Neural cell (in vitro differentiated cells): ENCODE measurements at regions not wholly inside any gene's neighbourhood (a gene's known extent, or its start where the extent isn't known, plus 50 kb on each side); places are given as distances from the start of the nearest gene placed in this dataset.
A peak's percentile ranks its signal among the peaks of the same experiment; 100 is the strongest.

ENCODE experiments used
- H2AFZ ChIP-seq: fragments of 200-600, 300-800 bp; sonication (generic), shearing (Covaris generic); 2 replicates; pipeline ENCODE4 v1.6.0; 2014; ENCODE audit warnings: low read depth, mild to moderate bottlenecking, antibody characterized with exemption, low read length, moderate library complexity
- H3F3A ChIP-seq: fragments of 200-600 bp; shearing (Covaris generic); 2 replicates; pipeline ENCODE4 v1.6.1; 2016; ENCODE audit warnings: mild to moderate bottlenecking, moderate library complexity, mixed read lengths, antibody characterized with exemption, low read length; ENCODE audit not compliant: insufficient read depth, poor library complexity, severe bottlenecking
- H3K27ac ChIP-seq: fragments of 200-600, 300-800 bp; sonication (generic), shearing (Covaris generic); 2 replicates; pipeline ENCODE4 v1.5.1; 2014; ENCODE audit warnings: mild to moderate bottlenecking, low read length, moderate library complexity
- H3K27me3 ChIP-seq: fragments of 300-800, 200-600 bp; sonication (generic), shearing (Covaris generic); 2 replicates; pipeline ENCODE4 v1.6.0; 2014; ENCODE audit warnings: mild to moderate bottlenecking, low read depth, low read length, moderate library complexity; ENCODE audit not compliant: insufficient read depth
- H3K36me3 ChIP-seq: fragments of 300-800, 200-600 bp; sonication (generic), shearing (Covaris generic); 2 replicates; pipeline ENCODE4 v1.5.1; 2014; ENCODE audit warnings: mild to moderate bottlenecking, antibody characterized with exemption, low read length, moderate library complexity; ENCODE audit not compliant: insufficient read depth
- H3K4me2 ChIP-seq: fragments of 300-800, 200-600 bp; sonication (generic), shearing (Covaris generic); 2 replicates; pipeline ENCODE4 v1.6.0; 2014; ENCODE audit warnings: mild to moderate bottlenecking, low read length
- H3K4me3 ChIP-seq: fragments of 300-800, 200-600 bp; sonication (generic), shearing (Covaris generic); 2 replicates; pipeline ENCODE4 v1.5.1; 2014; ENCODE audit warnings: mild to moderate bottlenecking, low read length, moderate library complexity
- H3K79me2 ChIP-seq: fragments of 200-600 bp; shearing (Covaris generic); replicated peaks from 2 replicates; pipeline ENCODE4 v1.6.0; 2014; ENCODE audit warnings: mild to moderate bottlenecking, low read length, moderate library complexity; ENCODE audit not compliant: insufficient read depth
- H3K9ac ChIP-seq: fragments of 300-800, 200-600 bp; sonication (generic), shearing (Covaris generic); 2 replicates; pipeline ENCODE4 v1.6.1; 2016; ENCODE audit warnings: mild to moderate bottlenecking, low read length, mixed read lengths
- H3K9me2 ChIP-seq: fragments of 200-600 bp; shearing (Covaris generic); 2 replicates; pipeline ENCODE4 v1.6.1; 2016; ENCODE audit warnings: mild to moderate bottlenecking, low read length, mixed read lengths; ENCODE audit not compliant: insufficient read depth
- H3K9me3 ChIP-seq: fragments of 200-600, 300-800 bp; sonication (generic), shearing (Covaris generic); 2 replicates; pipeline ENCODE4 v1.6.1; 2016; ENCODE audit warnings: mild to moderate bottlenecking, mixed run types, low read length, moderate library complexity, mixed read lengths
- H4K20me1 ChIP-seq: fragments of 200-600 bp; shearing (Covaris generic); 2 replicates; pipeline ENCODE4 v1.6.1; 2016; ENCODE audit warnings: mild to moderate bottlenecking, mixed run types; ENCODE audit not compliant: insufficient read depth
- EP300 ChIP-seq: fragments of 450-650 bp; conservative IDR thresholded peaks from 2 replicates; pipeline ENCODE4 v1.6.1; 2014; ENCODE audit warnings: antibody characterized with exemption, mild to moderate bottlenecking, moderate library complexity; ENCODE audit not compliant: poor library complexity, severe bottlenecking
- EZH2 ChIP-seq: fragments of 200-600, 300-800 bp; shearing (Covaris generic), sonication (generic); IDR thresholded peaks from 2 replicates; pipeline ENCODE4 v1.6.1; 2014; ENCODE audit warnings: antibody characterized with exemption, low read length, borderline replicate concordance, mild to moderate bottlenecking; ENCODE audit not compliant: insufficient read depth, poor library complexity, severe bottlenecking
- MXI1 ChIP-seq: fragments of 450-650 bp; conservative IDR thresholded peaks from 2 replicates; pipeline ENCODE4 v1.6.1; 2014; ENCODE audit warnings: antibody characterized with exemption, mild to moderate bottlenecking; ENCODE audit not compliant: poor library complexity, severe bottlenecking
- POLR2AphosphoS5 ChIP-seq: IDR thresholded peaks from 2 replicates; pipeline ENCODE4 v1.6.1; 2012
- RAD21 ChIP-seq: fragments of 450-650 bp; conservative IDR thresholded peaks from 2 replicates; pipeline ENCODE4 v1.6.1; 2014; ENCODE audit warnings: antibody characterized with exemption, mild to moderate bottlenecking, moderate library complexity
- REST ChIP-seq: IDR thresholded peaks from 2 replicates; pipeline ENCODE4 v1.6.1; 2012; ENCODE audit warnings: borderline replicate concordance
- SMC3 ChIP-seq: fragments of 450-650 bp; conservative IDR thresholded peaks from 2 replicates; pipeline ENCODE4 v1.6.1; 2014; ENCODE audit warnings: antibody characterized with exemption, mild to moderate bottlenecking, moderate library complexity; ENCODE audit not compliant: poor library complexity
- TAF1 ChIP-seq: IDR thresholded peaks from 2 replicates; pipeline ENCODE4 v1.6.1; 2012; ENCODE audit warnings: low read depth
- TF ChIP-seq, protein P1 (sequence below): fragments of 450-650 bp; IDR thresholded peaks from 2 replicates; pipeline ENCODE4 v1.5.1; 2014; ENCODE audit warnings: antibody characterized with exemption, mild to moderate bottlenecking, moderate library complexity; ENCODE audit not compliant: poor library complexity, severe bottlenecking

DNA sequence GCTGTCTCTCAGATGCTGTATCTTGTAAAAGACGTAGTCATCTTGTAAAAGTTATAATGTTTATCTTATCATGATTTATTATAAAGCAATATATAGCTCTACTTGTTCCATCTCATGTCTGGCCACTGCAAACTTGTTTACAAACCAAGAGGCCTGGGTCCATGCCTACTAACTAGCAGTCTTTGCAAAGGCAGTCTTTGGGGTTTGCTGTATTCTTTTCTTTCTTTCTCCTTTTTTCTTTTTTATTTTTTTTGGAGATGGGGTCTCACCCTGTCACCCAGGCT is 272.6 kb downstream of the GATA3 start:
- Histone ChIP-seq H3K36me3 (no peaks in the 10 kb centered on the region), H3K9me2 (no peaks in the 10 kb centered on the region), H3K9me3 (no peaks in the 10 kb centered on the region), H3K79me2 (no peaks in the 10 kb centered on the region), H3K9ac (no peak overlapping the region), H3K27me3 (peaks cover 3% of the 10 kb centered on the region), H3K27ac (no peak overlapping the region), H4K20me1 (no peaks in the 10 kb centered on the region), H3F3A (no peaks in the 10 kb centered on the region), H2AFZ (no peak overlapping the region), H3K4me3 (no peak overlapping the region), H3K4me2 (no peak overlapping the region)
- TF ChIP-seq MXI1 (no peak), RAD21 (no peak), TAF1 (no peak), EZH2 (no peak), EP300 (no peak), REST (no peak), SMC3 (no peak), POLR2AphosphoS5 (no peak)
- TF ChIP-seq, protein P1, sequence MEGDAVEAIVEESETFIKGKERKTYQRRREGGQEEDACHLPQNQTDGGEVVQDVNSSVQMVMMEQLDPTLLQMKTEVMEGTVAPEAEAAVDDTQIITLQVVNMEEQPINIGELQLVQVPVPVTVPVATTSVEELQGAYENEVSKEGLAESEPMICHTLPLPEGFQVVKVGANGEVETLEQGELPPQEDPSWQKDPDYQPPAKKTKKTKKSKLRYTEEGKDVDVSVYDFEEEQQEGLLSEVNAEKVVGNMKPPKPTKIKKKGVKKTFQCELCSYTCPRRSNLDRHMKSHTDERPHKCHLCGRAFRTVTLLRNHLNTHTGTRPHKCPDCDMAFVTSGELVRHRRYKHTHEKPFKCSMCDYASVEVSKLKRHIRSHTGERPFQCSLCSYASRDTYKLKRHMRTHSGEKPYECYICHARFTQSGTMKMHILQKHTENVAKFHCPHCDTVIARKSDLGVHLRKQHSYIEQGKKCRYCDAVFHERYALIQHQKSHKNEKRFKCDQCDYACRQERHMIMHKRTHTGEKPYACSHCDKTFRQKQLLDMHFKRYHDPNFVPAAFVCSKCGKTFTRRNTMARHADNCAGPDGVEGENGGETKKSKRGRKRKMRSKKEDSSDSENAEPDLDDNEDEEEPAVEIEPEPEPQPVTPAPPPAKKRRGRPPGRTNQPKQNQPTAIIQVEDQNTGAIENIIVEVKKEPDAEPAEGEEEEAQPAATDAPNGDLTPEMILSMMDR: no peak

DNA sequence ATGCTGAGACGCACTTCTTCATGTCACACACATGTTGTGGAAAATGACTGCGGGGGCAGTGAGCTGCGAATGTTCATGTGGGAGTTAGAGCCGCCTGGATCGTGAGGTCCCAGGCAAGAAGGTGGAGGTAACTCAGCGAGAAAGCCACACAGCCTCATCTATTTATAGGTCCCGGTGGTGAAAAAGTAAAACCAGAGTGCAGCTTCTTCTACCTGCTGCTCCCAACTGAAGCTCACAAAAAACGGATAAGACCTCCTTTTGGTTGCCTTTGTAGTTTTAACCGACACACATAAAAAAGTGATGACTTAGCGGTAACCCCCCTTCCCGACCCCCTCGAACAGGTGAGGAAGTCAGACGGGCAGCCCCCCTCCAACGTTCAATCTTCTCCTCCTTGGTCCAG is 276.9 kb downstream of the GATA3 start:
- no peak overlapping the region for H3K9ac ChIP-seq
- H3K27me3 ChIP-seq: peaks cover 7% of the 10 kb centered on the region
- no peaks in the 10 kb centered on the region for H4K20me1 ChIP-seq
- no peak overlapping the region for H2AFZ ChIP-seq
- no peaks in the 10 kb centered on the region for H3K36me3 ChIP-seq
- no peak overlapping the region for H3K27ac ChIP-seq
- H3K9me2 ChIP-seq: no peaks in the 10 kb centered on the region
- no peaks in the 10 kb centered on the region for H3K9me3 ChIP-seq
- H3K4me3 ChIP-seq: no peak overlapping the region
- peak overlapping the region; percentile 26 for H3K4me2 ChIP-seq
- H3F3A ChIP-seq: no peaks in the 10 kb centered on the region
- no peak for TF ChIP-seq EZH2
- no peak for TF ChIP-seq TAF1
- TF ChIP-seq RAD21: no peak
- no peak for TF ChIP-seq SMC3
- no peak for TF ChIP-seq MXI1
- TF ChIP-seq, protein P1: no peak
- TF ChIP-seq REST: no peak
- TF ChIP-seq EP300: no peak
- TF ChIP-seq POLR2AphosphoS5: no peak
- no peaks in the 10 kb centered on the region for H3K79me2 ChIP-seq
